NCI-H1105 treated with DMSO at 0.1 percent for 48 hours (cell line): ENCODE measurements at regions not wholly inside any gene's neighbourhood (a gene's known extent, or its start where the extent isn't known, plus 50 kb on each side); places are given as distances from the start of the nearest gene placed in this dataset.
A peak's percentile ranks its signal among the peaks of the same experiment; 100 is the strongest.

Experiments used
- DNase-seq: peaks from one replicate; lab custom pipeline; 2025; lab: John Stamatoyannopoulos, UW

DNA sequence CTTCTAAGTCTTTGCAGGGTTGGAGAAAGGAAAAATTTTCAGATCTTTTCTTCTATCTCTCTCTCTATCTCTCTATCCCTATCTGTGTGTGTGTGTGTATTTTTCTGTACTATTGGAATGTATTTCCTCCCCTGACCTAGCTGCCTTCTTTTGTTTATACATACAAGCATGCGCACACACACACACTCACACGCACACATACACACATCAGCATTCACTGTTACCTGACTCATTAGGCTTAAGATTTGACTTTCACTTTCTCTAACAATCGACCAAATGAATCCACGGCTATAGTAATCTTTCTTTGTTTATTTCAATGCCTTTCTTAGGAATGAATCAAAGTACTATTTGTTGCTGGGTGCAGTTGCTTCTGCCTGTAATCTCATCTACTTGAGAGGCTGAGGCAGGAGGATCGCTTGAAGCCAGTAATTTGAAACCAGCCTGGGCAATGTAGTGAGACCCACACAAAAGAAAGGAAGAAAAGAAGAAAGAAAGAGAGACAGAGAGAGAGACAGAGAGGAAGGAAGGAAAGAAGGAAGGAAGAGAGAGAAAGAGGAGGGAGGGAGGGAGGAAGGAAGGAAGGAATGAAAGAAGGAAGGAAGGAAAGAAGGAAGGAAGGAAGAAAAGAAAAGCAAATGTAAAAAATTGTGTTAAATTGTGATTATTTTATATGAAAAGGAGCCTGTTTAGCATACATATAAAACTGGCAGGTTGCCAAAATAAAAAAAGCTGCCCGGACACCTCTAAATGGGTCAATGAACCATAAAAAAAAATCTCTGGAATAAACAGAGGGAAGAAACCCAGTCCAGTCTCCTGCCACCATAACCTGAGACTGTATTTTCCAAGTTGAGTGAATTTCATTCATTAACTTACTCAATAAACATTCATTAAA is 206.8 kb downstream of the ZNF326 start:
- DNase-seq = no peak

DNA sequence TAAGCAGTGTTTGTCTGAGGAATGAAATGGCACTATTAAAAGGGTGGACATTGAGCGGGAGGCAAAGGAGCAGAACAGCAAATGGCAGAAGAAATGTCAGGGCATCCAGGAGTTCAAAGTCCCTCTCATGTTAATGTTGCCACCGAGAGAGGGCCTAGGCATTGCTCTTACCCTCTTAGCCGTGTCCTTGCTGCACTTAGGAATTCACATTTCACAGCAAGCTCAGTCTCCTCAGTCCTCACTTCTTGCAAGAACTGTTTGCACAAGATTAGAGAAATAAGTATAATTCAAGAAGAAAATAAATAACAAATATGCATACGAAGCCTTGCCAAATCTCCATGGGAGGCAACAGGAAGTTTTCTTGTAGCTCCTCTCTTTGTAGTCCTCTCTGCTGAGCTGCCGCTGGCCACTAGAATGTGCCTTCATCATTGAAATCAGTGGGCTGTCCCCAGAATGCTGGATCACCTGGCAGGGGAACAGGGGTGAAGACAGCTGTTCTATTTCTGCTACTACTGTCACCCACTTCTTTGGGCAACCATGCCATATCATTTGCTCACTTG is 205.8 kb downstream of the ZNF326 start:
- DNase-seq = no peak

DNA sequence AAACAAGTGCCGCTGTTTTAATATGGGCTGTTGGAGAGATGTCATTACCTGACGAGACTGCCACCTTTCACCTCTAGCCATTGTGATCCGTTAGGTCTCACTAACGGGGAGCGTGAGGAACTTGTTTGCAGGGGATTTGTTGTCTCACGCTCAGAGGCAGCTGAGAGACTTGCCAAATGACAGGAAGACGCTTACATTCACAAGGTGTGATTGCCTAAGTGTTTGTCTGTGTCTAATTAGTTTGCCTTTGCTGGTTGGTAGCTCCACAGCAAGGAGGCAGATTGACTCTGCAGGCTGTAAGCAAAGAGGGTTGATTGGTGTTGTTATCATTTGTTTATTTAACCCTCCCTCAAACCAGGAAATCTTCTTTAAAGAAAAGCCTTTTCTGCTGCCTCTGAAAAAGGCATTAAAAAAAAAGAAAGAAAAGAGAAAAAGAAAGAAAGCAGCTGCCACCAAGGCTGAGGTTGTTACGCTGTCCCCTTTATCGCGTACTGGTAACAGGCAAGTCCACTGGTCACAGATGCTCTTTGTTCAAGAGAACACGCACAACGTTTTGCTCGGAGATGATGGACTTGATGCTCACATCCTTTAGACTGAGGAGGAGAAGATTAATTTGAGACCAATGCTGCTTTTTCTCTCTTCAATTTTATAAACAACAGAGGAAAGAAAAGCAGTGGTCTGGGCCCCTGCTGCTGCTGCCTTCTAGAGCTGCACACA is 203.9 kb downstream of the ZNF326 start:
- peak; percentile 87 for DNase-seq

DNA sequence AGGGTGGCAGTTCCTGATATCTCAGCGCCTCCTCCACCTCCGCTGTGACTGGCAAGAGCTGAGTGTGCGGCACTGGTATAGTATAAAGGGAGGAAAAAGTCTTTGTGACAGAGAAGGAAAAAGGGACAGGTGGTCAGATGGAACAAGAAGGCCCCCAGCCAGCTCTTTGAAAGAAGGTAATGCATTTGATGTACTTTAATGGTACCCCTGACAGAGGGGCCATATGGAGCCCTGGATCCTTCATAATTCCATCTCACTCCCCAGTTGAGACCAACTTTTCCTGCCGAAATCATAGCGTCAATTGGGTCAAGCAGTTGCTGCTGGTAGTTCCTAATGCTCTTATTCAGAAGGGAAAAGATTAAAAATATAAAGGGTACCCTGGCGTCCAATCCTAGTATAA is 198.2 kb downstream of the ZNF326 start:
- DNase-seq = no peak

DNA sequence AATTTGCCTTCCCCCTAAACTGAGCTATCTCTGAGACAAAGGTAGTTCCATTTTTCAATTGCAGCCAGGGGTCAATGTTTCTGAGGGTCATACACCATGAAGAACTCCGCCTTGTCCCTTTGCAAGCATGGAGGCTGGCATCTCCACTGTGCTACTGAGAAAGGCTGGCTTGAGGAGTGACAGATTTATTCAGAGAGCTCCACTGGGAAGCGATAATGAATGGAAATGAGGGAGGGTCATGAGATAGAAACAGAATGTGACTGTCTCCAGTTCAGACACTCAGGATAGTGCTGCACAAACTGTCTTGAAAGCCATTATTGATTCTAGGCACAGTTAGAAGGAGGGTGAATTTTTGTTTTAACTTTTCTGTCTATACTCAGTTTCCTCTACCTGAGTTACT is 197.5 kb downstream of the ZNF326 start:
- no peak for DNase-seq

DNA sequence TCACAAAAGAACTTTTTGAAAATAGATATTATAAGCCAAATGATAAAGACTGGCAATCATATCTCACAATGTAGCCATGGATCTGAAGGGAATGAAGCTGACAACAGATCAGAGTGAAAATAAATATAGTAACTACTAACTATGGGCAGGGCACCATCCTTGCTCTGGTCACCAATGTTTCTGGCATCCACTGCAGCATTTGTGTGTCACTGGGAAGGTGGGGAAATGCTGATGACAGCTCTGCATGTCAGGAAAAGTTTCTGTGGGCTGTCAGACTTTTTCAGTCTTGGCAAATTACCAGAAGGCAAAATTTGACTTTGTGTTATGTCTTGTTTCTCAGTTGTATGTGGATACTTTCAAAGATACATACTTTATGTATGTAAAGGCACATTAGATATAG is 195.6 kb downstream of the ZNF326 start:
- no peak for DNase-seq

DNA sequence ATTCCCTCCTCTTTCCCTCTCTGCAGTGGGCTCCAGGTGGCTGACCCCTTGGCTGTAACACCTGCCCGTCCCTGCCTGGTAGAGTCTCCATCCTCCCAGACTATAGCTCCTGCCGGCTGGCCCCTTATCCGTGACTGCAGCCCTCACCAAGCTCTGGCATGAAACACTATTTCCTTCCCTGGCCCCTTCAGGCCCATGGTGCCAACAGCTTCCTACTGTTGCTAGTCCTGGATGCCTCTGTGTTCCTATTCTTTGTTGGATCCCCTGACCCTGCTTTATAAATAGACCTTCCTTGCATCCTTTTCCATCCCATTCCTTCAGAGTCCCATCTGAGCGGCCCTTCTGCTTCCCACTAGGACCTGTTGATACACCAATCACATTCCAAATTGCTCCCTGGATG is 195.0 kb downstream of the ZNF326 start:
- no peak for DNase-seq

DNA sequence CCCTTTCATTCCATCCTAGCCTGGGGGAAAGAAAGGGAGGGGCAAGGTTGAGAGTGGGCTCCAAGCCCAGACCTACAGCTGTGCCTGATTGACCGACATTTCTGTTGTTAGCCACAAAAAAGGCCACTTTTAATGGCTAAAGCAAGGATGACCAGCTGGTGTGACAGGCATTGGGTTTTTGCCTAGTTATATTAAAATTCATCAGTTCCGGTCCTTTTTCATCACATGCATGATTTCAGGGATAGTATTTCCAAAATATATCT is 192.3 kb downstream of the ZNF326 start:
- no peak for DNase-seq

DNA sequence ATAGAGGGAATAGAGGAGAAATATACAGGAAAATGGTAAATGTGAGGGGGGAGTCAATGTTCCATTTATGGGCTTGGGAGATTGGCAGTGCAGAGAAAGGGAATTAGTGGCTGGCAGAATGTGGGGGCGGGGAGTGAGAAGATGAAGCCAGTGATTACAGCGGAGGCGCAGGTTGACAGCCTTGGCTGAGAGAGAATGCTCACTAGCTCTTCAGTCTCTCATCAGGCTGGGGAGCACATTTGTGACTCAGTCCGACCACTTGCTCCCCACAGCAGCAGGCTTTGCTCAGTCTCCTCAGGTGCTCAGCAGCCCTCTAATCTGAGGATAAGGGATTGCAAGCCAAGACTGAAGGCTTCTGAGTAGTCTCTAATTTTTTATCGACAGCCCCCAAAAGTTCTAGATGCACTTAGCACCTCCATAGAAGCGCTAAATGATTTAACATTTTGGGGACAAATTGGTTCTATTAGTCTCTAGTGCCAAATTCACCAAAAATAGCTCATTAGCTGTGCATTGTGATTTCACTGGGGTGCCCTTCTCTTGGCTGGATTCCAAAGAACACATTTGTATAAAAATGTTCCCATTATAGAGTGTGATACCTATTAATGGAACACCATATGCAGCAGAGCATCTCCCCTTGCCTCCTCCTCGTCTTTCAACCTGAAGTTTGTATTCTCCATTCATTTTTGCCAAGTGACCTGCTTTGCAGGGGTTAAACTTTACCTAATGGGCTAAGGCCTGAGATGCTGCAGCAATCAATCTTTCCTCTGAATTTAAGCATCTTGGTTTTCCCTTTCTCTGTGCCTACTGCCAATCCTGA is 191.8 kb downstream of the ZNF326 start:
- DNase-seq = peak; percentile 41

DNA sequence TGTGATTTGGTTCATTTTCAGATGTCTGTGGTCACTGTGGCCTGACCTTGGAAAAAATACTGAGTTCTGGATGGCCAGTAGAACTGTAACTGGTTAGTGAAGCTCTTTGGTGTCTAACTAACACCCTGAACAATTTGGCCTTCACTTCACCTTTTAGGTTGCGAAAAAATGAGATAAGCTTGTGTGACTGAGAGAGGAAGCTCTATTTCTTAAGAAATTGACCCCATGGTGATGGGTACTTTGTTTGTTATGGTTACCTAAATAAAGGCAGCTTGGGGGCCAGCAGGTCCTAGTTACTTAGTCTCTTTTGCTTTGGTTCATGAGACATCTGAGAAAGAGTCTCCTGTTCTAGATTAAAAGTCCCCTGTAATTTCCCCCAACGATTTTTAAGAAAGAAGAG is 181.6 kb downstream of the ZNF326 start:
- no peak for DNase-seq

DNA sequence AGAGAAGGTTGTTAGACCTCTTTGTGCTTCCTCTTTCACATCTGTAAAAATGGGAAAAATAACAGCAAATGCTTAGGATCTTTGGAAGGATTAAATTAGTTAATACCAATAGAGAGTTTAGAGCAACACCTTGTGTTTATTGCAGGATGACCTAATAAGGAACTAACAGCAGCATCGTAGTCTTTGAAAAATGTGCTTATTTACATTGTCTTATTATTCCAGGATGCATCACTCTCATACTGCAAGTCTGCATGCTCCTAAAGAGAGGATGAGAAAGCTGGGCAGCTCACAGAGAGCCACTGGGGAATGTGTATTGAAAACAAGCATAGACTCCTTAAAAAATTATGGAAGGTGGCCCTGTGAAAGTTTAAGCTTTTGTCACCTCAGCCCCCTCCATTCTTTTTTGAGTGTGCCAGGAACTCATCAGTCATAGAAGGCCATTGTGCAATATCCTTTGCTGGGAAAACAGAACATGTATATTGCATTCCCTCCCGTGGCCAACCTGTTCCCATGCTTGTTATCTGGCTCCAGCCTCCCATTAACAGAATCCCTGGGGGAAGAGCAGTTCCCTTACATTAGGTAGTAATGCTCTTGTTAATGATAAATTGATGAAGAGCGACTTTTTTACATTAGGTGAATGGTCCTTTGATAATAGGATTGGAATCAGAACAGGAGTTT is 180.7 kb downstream of the ZNF326 start:
- no peak for DNase-seq

DNA sequence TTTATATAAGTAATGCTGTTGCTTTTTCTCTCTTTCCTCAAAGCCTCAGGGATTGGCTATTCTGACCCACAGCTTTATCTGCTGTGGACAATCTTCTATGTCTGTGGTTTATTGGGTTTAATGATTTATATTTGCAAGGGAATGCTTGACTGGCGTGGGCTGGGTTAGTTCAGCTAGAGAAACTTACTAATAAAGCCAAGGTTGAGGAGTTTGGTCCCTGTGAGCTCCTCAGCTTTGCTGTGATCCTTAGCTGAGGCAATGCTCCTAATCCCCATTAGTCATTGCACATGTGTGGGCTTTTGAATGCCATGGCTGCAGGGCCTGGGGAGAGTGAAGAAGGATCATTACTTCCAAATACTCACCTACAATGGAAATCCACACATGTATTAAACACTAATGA is 179.3 kb downstream of the ZNF326 start:
- no peak for DNase-seq

DNA sequence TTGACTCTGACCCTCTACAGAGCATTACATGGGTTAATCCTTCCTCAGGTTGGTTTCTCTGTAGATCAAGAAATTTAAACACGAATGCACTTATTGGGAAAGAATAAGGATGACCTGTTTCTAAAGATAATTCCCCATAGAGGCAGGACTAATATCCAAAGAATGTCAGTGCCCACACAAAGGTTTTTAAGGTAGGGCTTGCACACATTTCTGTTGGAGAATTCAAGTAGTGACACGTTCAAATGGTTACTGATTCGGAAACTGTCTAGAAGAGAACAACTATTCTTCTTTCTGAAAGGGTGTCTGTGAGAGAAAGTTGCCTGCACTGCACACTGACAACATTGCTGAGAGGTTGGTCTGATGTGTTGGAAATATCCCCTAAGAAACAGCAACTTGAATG is 167.3 kb downstream of the ZNF326 start:
- DNase-seq = no peak

DNA sequence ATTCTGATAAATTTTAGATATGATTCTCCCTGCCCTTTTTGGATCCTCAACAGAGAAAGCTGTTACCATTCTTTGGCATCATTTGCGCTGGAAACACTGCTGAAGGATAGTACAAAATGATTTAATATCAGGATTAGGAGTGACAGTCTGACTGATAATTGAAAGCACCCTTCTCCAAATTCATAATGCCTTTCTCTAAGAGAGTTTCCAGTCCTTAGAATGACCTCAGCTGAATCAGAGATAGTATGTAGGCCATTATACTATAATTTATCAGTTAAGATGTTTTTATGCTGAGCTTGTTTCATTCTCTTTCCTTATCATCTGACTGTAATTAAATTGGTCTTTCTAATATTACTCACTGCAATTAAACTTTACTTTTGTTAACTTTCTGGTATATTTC is 166.7 kb downstream of the ZNF326 start:
- DNase-seq = no peak

DNA sequence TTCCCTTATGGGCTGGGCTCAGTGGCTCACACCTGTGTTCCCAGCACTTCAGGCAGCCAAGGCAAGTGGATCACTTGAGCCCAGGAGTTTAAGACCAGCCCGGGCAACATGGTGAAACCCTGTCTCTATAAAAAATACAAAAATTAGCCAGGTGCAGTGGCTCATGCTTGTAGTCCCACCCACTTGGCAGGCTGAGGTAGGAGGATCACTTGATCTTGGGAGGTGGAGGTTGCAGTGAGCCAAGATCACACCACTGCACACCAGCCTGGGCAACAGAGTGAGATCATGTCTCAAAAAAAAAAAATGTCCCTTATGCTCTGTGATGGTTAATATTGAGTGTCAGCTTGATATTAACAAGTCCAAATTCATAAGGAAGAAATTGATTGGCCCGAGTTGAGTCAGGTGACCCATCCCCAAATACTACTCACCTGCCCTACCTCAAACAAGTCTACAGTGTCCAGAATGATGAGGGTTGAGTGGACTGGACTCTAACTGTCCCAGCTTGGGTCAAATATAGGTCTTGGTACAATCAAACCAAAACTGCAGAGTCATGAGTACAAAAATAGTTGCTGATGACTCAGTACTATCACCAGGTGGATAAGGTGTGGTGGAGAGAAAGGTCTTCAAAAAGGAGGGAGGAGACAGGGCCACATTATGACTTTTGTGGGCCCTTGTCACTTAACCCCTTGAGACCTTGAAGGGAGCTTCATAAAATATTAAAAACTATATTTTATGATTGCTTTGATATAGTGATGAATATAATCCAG is 161.0 kb downstream of the ZNF326 start:
- DNase-seq = no peak

DNA sequence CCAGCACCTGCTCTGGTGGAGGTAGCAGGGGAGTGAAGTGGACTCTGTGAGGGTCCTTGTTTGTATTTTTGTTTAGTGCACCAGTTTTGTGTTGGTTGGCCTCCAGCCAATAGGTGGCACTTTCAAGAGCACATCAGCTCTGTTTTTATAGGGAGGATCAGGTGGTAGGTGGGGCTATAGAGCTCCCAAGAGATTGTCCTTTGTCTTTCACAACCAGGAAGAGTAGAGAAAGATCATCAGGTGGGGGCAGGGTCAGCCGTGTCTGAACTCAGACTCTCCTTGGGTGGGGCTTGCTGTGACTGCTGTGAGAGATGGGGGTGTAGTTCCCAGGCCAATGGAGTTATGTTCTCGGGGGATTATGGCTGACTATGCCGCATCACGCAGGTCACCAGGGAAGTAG is 159.8 kb downstream of the ZNF326 start:
- no peak for DNase-seq

DNA sequence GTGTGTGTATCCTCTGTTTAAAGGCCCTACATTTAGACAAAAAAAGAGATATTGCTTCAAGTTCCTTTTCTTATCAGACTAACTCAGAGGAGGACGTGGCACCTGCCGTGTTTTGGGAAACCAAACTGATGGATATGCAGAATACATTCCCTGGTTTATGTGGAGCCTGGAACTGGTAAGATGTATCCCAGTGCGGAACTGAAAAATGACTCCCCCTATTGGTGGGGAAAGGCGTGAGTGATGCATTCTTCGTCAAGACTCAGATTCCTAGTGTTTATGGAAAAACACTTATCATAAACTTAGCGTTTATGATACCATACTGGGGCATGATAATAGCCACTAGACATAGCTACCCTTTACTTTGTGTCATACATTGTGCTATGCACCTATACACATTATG is 154.2 kb downstream of the ZNF326 start:
- DNase-seq = no peak

DNA sequence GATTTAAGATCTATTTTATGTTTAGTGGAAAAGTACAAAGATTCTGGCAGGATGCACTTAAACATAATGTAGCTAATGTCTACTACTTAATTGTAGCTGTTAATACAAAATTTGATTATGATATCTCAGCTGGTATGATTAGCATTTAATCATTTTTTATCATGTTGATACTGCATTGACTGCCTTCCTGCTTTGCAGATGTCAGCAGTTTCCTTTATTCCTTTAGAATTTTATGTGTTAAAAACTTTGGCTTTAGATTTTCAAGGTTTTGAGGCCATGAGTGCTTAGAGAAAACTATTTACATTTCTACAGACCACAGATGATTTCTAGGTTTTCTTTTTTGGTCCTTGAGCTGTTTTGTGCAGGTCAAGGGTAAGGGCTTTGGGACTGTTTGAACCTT is 152.2 kb downstream of the ZNF326 start:
- no peak for DNase-seq

DNA sequence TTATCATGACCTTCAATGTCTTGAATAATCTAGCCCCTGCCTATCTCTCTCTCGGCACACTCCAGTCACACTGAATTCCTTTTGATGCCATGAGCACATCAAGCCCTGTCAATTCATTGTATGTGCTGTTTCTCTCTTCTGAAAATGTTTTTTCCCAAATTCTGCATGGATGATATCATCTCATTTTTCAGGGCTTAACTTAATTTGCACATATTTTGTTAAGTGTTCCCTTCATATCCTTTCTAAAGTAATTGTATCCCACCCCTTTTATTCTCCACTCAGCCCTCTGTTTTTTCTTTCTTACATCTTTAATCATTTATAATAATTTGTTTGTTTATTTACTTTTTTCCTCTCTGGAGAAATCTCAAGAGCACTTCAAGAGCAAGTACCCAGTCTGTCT is 149.9 kb downstream of the ZNF326 start:
- peak; percentile 41 for DNase-seq

DNA sequence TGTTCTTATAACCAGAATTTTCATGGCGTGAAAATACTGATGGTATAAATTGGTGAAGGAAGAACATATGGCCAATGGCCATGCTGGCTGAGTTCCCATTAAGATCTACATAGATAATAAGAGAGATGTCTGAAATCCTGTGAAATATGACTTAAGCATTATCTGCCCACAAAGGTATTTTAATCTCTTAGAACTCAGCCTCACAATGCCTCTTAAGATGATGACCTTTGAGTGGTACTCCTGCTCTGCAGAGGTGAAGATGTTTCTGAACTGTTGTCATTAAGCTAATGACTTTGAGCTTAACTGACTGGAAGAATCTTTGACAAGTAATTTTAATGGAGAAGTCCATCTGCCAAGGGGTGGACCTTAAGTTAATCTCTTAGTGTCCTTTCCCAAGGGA is 148.7 kb downstream of the ZNF326 start:
- no peak for DNase-seq

DNA sequence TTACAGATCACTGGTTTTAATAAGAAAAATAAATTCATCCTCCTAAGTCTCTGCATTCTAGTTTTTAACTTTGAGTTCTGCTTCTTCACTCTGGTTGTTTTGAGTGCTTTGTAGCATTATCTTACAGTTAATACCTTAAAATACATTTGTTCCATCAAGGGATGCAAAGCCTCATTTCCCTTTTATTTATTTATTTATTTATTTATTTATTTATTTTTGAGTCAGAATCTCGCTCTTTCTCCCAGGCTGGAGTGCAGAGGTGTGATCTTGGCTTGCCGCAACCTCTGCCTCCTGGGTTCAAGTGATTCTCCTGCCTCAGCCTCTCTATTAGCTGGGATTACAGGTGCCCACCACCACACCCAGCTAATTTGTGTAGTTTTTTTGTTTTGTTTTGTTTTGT is 147.8 kb downstream of the ZNF326 start:
- no peak for DNase-seq
